GM12892 (cell line): ENCODE measurements at regions not wholly inside any gene's neighbourhood (a gene's known extent, or its start where the extent isn't known, plus 50 kb on each side); places are given as distances from the start of the nearest gene placed in this dataset.

Experiments
- POLR2A ChIP-seq: IDR thresholded peaks from 2 replicates; pipeline ENCODE4 v1.6.1; 2011; ENCODE audit warnings: low read depth, low read length, control low read depth
- POLR2AphosphoS5 ChIP-seq: IDR thresholded peaks from 2 replicates; pipeline ENCODE4 v1.6.1; 2011; ENCODE audit warnings: low read depth, low read length, control low read depth

DNA sequence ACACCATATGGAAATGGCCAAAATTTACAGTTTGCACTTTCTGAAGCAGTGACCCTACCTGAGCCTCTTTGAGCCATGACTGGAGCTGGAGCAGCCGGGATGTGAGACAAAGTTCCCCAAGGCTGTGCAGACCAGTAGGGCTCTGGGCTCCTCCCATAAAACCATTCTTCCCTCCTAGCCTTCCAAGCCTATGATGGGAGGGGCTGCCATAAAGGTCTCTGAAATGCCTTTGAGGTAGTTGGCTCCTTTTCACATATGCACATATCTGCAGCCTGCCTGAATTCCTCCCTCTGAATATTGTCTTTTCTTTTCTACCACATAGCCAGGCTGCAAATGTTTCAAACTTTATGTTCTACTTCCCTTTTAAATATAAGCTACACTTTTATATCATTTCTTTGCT is 516.6 kb upstream of the POM121L12 start:
- no peak for TF ChIP-seq POLR2A
- TF ChIP-seq POLR2AphosphoS5, result no peak
